ENCODE measurements at regions not wholly inside any gene's neighbourhood (a gene's known extent, or its start where the extent isn't known, plus 50 kb on each side); places are given as distances from the start of the nearest gene placed in this dataset.

GRCh38 chr5:163363389-163363788, 74.0 kb upstream of the CCNG1 start:
- Histone ChIP-seq H3K9me3 (no peaks in the 10 kb centered on the region), H3K4me1 (no peaks in the 10 kb centered on the region), H3K27me3 (no peaks in the 10 kb centered on the region), H3K36me3 (no peaks in the 10 kb centered on the region), H3K4me3 (no peak overlapping the region), H3K27ac (no peak overlapping the region)
- no peak for DNase-seq (ENCODE audit: low spot score)
- TF ChIP-seq CTCF (IDR thresholded peaks at IDR 0.05) = no peak

- TF ChIP-seq CTCF (IDR thresholded peaks at IDR 0.05) = no peak
- no peaks in the 10 kb centered on the region for H3K4me1 ChIP-seq
- no peaks in the 10 kb centered on the region for H3K27me3 ChIP-seq
- no peak overlapping the region for H3K27ac ChIP-seq
- no peak overlapping the region for H3K4me3 ChIP-seq
- H3K36me3 ChIP-seq = no peaks in the 10 kb centered on the region
- DNase-seq (ENCODE audit: low spot score) = no peak
- H3K9me3 ChIP-seq = no peaks in the 10 kb centered on the region
These were observed 70.6 kb upstream of the CCNG1 start for GRCh38 chr5:163366757-163367156.

GRCh38 chr5:163369776-163370385, 67.5 kb upstream of the CCNG1 start:
- no peak overlapping the region for H3K4me3 ChIP-seq
- no peak overlapping the region for H3K27ac ChIP-seq
- H3K27me3 ChIP-seq = no peaks in the 10 kb centered on the region
- TF ChIP-seq CTCF (IDR thresholded peaks at IDR 0.05) = no peak
- no peak for DNase-seq (ENCODE audit: low spot score)
- no peaks in the 10 kb centered on the region for H3K4me1 ChIP-seq
- no peaks in the 10 kb centered on the region for H3K9me3 ChIP-seq
- H3K36me3 ChIP-seq = no peaks in the 10 kb centered on the region

- DNase-seq (ENCODE audit: low spot score) = no peak
- TF ChIP-seq CTCF (IDR thresholded peaks at IDR 0.05) = no peak
- Histone ChIP-seq H3K36me3 (no peaks in the 10 kb centered on the region), H3K9me3 (no peaks in the 10 kb centered on the region), H3K27ac (no peak overlapping the region), H3K4me1 (no peaks in the 10 kb centered on the region), H3K27me3 (no peaks in the 10 kb centered on the region), H3K4me3 (no peak overlapping the region)
These were observed 63.8 kb upstream of the CCNG1 start for GRCh38 chr5:163373436-163374084.

- no peaks in the 10 kb centered on the region for H3K27me3 ChIP-seq
- H3K4me3 ChIP-seq = no peak overlapping the region
- no peaks in the 10 kb centered on the region for H3K36me3 ChIP-seq
- no peaks in the 10 kb centered on the region for H3K4me1 ChIP-seq
- TF ChIP-seq CTCF (IDR thresholded peaks at IDR 0.05) = no peak
- no peaks in the 10 kb centered on the region for H3K9me3 ChIP-seq
- DNase-seq (ENCODE audit: low spot score) = no peak
- H3K27ac ChIP-seq = no peak overlapping the region
These were observed 59.4 kb upstream of the CCNG1 start for GRCh38 chr5:163377982-163378381.
